22Rv1 (cell line): ENCODE measurements at regions not wholly inside any gene's neighbourhood (a gene's known extent, or its start where the extent isn't known, plus 50 kb on each side); places are given as distances from the start of the nearest gene placed in this dataset.

Experiments used
- H3K27ac ChIP-seq: fragments of 450-650 bp; 2 replicates; pipeline ENCODE4 v1.5.1; 2017
- CTCF ChIP-seq: fragments of 450-650 bp; IDR thresholded peaks from 2 replicates; pipeline ENCODE4 v1.5.1; 2017; ENCODE audit warnings: mild to moderate bottlenecking
- ZFX ChIP-seq: fragments of 450-650 bp; IDR thresholded peaks from 2 replicates; pipeline ENCODE4 v1.6.1; 2017; ENCODE audit warnings: antibody characterized with exemption, borderline replicate concordance

GRCh38 chr9:25427290-25427689, 251.0 kb downstream of the TUSC1 start:
- no peak overlapping the region for H3K27ac ChIP-seq
- TF ChIP-seq CTCF (no peak), ZFX (no peak)

- no peak overlapping the region for H3K27ac ChIP-seq
- no peak for TF ChIP-seq CTCF
- no peak for TF ChIP-seq ZFX
Observed at GRCh38 chr9:25421560-25421959, 256.7 kb downstream of the TUSC1 start.

- TF ChIP-seq CTCF (no peak), ZFX (no peak)
Observed at GRCh38 chr9:25418974-25419373, 259.3 kb downstream of the TUSC1 start.

GRCh38 chr9:25415718-25416117, 262.5 kb downstream of the TUSC1 start:
- H3K27ac ChIP-seq = no peak overlapping the region

More at GRCh38 chr9:25418974-25419373, 259.3 kb downstream of the TUSC1 start:
- H3K27ac ChIP-seq = no peak overlapping the region

GRCh38 chr9:25412646-25413045, 265.6 kb downstream of the TUSC1 start:
- TF ChIP-seq ZFX = no peak
- TF ChIP-seq CTCF = no peak
- no peak overlapping the region for H3K27ac ChIP-seq

More at GRCh38 chr9:25415718-25416117, 262.5 kb downstream of the TUSC1 start:
- TF ChIP-seq ZFX = no peak
- TF ChIP-seq CTCF = no peak

- no peak overlapping the region for H3K27ac ChIP-seq
- TF ChIP-seq CTCF = no peak
- no peak for TF ChIP-seq ZFX
Observed at GRCh38 chr9:25397746-25398145, 280.5 kb downstream of the TUSC1 start.

- H3K27ac ChIP-seq = no peak overlapping the region
- TF ChIP-seq CTCF (no peak), ZFX (no peak)
Observed at GRCh38 chr9:25396828-25397227, 281.4 kb downstream of the TUSC1 start.
